ENCODE measurements at regions not wholly inside any gene's neighbourhood (a gene's known extent, or its start where the extent isn't known, plus 50 kb on each side); places are given as distances from the start of the nearest gene placed in this dataset.

DNA sequence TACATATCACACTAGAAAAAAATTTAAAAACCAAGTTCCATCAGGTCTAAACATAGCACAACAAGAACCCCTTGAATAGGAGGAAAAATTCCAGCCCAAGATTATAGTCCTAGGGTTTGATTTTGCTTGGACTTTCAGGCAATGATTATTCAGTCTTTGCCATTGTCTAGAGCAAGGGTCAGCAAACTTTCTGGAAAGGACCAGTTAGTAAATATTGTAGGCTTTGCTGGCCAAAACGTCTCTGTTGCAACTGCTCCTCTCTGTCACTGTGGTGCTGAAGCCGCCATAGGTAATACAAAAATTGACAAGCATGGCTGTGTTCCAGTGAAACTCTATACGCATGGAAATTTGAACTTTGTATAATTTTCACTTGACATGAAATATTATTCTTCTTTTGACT, 95.5 kb upstream of the UBAC2 start:
- FAIRE-seq (no peak), DNase-seq (ENCODE audit: low read depth, low spot score) (no peak)
- dilution Hi-C loops (cut with MboI; ENCODE audit: extremely low pct_ligation_motif_present, low sequenced_read_pairs) = no loop called here
- Histone ChIP-seq H3K9me3 (ENCODE audit: control insufficient read depth, low read depth, low read length) (no peaks in the 10 kb centered on the region), H3K4me3 (ENCODE audit: control insufficient read depth in 2 of 3, extremely low read depth in 1 of 3, insufficient read depth in 2 of 3, low read depth in 1 of 3, low read length in 3 of 3) (no peak overlapping the region), H3K27ac (ENCODE audit: control insufficient read depth, insufficient read depth, low read length) (no peak overlapping the region), H3K79me2 (ENCODE audit: control insufficient read depth, insufficient read depth, low read length) (no peaks in the 10 kb centered on the region), H3K9ac (ENCODE audit: control insufficient read depth, extremely low read depth, insufficient read depth, low read length) (no peak overlapping the region), H3K36me3 (ENCODE audit: control insufficient read depth in 2 of 2, extremely low read depth in 1 of 2, insufficient read depth in 2 of 2, low read length in 2 of 2) (no peaks in the 10 kb centered on the region), H4K20me1 (ENCODE audit: control insufficient read depth, extremely low read depth, insufficient read depth, low read length) (no peaks in the 10 kb centered on the region), H3K4me1 (ENCODE audit: control insufficient read depth, extremely low read depth, insufficient read depth, low read length) (no peaks in the 10 kb centered on the region), H3K27me3 (ENCODE audit: control insufficient read depth, extremely low read depth, insufficient read depth, low read length) (no peaks in the 10 kb centered on the region), H3K4me2 (ENCODE audit: control insufficient read depth, extremely low read depth, insufficient read depth, low read depth, low read length) (no peak overlapping the region), H2AFZ (ENCODE audit: control insufficient read depth, low read length) (no peak overlapping the region), H3K9me1 (ENCODE audit: control insufficient read depth, extremely low read depth, insufficient read depth, low read length) (no peaks in the 10 kb centered on the region)
- TF ChIP-seq, protein P1, sequence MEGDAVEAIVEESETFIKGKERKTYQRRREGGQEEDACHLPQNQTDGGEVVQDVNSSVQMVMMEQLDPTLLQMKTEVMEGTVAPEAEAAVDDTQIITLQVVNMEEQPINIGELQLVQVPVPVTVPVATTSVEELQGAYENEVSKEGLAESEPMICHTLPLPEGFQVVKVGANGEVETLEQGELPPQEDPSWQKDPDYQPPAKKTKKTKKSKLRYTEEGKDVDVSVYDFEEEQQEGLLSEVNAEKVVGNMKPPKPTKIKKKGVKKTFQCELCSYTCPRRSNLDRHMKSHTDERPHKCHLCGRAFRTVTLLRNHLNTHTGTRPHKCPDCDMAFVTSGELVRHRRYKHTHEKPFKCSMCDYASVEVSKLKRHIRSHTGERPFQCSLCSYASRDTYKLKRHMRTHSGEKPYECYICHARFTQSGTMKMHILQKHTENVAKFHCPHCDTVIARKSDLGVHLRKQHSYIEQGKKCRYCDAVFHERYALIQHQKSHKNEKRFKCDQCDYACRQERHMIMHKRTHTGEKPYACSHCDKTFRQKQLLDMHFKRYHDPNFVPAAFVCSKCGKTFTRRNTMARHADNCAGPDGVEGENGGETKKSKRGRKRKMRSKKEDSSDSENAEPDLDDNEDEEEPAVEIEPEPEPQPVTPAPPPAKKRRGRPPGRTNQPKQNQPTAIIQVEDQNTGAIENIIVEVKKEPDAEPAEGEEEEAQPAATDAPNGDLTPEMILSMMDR (optimal IDR thresholded peaks at IDR 0.05 in 1 of 3, IDR thresholded peaks at IDR 0.05 in 1 of 3, conservative IDR thresholded peaks at IDR 0.05 in 1 of 3; ENCODE audit: extremely low read depth in 1 of 3, insufficient read depth in 2 of 3, low read length in 3 of 3) = no peak
- TF ChIP-seq EZH2 (IDR thresholded peaks at IDR 0.05; ENCODE audit: low read length) = no peak

DNA sequence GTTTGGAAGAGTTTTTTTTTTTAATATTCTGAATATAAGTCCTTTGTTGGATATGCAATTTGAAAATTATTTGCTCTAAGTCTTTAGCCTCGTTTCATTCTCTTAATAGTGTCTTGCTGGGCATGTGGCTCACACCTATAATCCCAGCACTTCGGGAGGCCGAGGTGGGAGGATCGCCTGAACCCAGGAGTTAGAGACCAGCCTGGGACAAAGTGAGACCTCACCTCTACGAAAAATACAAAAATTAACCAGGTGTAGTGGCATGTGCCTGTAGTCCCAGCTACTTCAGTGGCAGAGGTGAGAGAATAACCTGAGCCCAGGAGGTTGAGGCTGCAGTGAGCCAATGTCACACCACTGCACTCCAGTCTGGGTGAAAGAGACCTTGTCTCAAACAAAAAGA, 87.3 kb upstream of the UBAC2 start:
- DNase-seq (ENCODE audit: low read depth, low spot score) = no peak
- no peak overlapping the region for H2AFZ ChIP-seq (ENCODE audit: control insufficient read depth, low read length)
- no peaks in the 10 kb centered on the region for H4K20me1 ChIP-seq (ENCODE audit: control insufficient read depth, extremely low read depth, insufficient read depth, low read length)
- no peak overlapping the region for H3K9ac ChIP-seq (ENCODE audit: control insufficient read depth, extremely low read depth, insufficient read depth, low read length)
- no peak overlapping the region for H3K27ac ChIP-seq (ENCODE audit: control insufficient read depth, insufficient read depth, low read length)
- H3K27me3 ChIP-seq (ENCODE audit: control insufficient read depth, extremely low read depth, insufficient read depth, low read length) = no peaks in the 10 kb centered on the region
- H3K9me3 ChIP-seq (ENCODE audit: control insufficient read depth, low read depth, low read length) = no peaks in the 10 kb centered on the region
- H3K36me3 ChIP-seq (ENCODE audit: control insufficient read depth in 2 of 2, extremely low read depth in 1 of 2, insufficient read depth in 2 of 2, low read length in 2 of 2) = no peaks in the 10 kb centered on the region
- no peak overlapping the region for H3K4me2 ChIP-seq (ENCODE audit: control insufficient read depth, extremely low read depth, insufficient read depth, low read depth, low read length)
- dilution Hi-C loops (cut with MboI; ENCODE audit: extremely low pct_ligation_motif_present, low sequenced_read_pairs) = no loop called here
- no peak for FAIRE-seq
- no peaks in the 10 kb centered on the region for H3K79me2 ChIP-seq (ENCODE audit: control insufficient read depth, insufficient read depth, low read length)
- H3K9me1 ChIP-seq (ENCODE audit: control insufficient read depth, extremely low read depth, insufficient read depth, low read length) = no peaks in the 10 kb centered on the region
- H3K4me3 ChIP-seq (ENCODE audit: control insufficient read depth in 2 of 3, extremely low read depth in 1 of 3, insufficient read depth in 2 of 3, low read depth in 1 of 3, low read length in 3 of 3) = no peak overlapping the region
- TF ChIP-seq, protein P1 (optimal IDR thresholded peaks at IDR 0.05 in 1 of 3, IDR thresholded peaks at IDR 0.05 in 1 of 3, conservative IDR thresholded peaks at IDR 0.05 in 1 of 3; ENCODE audit: extremely low read depth in 1 of 3, insufficient read depth in 2 of 3, low read length in 3 of 3) = no peak
- TF ChIP-seq EZH2 (IDR thresholded peaks at IDR 0.05; ENCODE audit: low read length) = no peak
- no peaks in the 10 kb centered on the region for H3K4me1 ChIP-seq (ENCODE audit: control insufficient read depth, extremely low read depth, insufficient read depth, low read length)
